Mesendoderm (in vitro differentiated cells): ENCODE measurements at regions not wholly inside any gene's neighbourhood (a gene's known extent, or its start where the extent isn't known, plus 50 kb on each side); places are given as distances from the start of the nearest gene placed in this dataset.

Source experiments
- DNase-seq: peaks from one replicate; pipeline ENCODE4 v3.0.0; 2013
- H2AK5ac ChIP-seq: 2 replicates; pipeline ENCODE4 v1.6.1; 2013; ENCODE audit warnings: low read length, inconsistent platforms
- H2BK120ac ChIP-seq: 2 replicates; pipeline ENCODE4 v1.6.1; 2013; ENCODE audit warnings: low read depth, mild to moderate bottlenecking, low read length, moderate library complexity, mixed read lengths
- H2BK15ac ChIP-seq: replicated peaks from 2 replicates; pipeline ENCODE4 v1.6.1; 2013; ENCODE audit warnings: low read depth, mild to moderate bottlenecking, moderate library complexity
- H2BK5ac ChIP-seq: 2 replicates; pipeline ENCODE4 v1.6.1; 2013; ENCODE audit warnings: low read length, inconsistent platforms
- H3K18ac ChIP-seq: 2 replicates; pipeline ENCODE4 v1.6.1; 2013; ENCODE audit warnings: mild to moderate bottlenecking, low read length, mixed read lengths
- H3K23ac ChIP-seq: one replicate; pipeline ENCODE4 v1.6.1; 2013; ENCODE audit warnings: low read length
- H3K27ac ChIP-seq: 2 replicates; pipeline ENCODE4 v1.5.1; 2013; ENCODE audit warnings: low read depth, mild to moderate bottlenecking, inconsistent platforms, low read length, moderate library complexity
- H3K27me3 ChIP-seq: 2 replicates; pipeline ENCODE4 v1.6.1; 2013; ENCODE audit warnings: low read length, control low read depth, mild to moderate bottlenecking, inconsistent platforms; ENCODE audit not compliant: insufficient read depth, poor library complexity
- H3K36me3 ChIP-seq: 2 replicates; pipeline ENCODE4 v1.6.1; 2013; ENCODE audit warnings: low read length, inconsistent platforms; ENCODE audit not compliant: control insufficient read depth, insufficient read depth
- H3K4ac ChIP-seq: one replicate; pipeline ENCODE4 v1.6.1; 2013; ENCODE audit warnings: low read depth, mild to moderate bottlenecking, low read length, moderate library complexity
- H3K4me1 ChIP-seq: 2 replicates; pipeline ENCODE4 v1.6.1; 2013; ENCODE audit warnings: low read depth, low read length, inconsistent platforms; ENCODE audit not compliant: control insufficient read depth
- H3K4me2 ChIP-seq: 2 replicates; pipeline ENCODE4 v1.6.1; 2013; ENCODE audit warnings: low read length
- H3K4me3 ChIP-seq: 2 replicates; pipeline ENCODE4 v1.5.1; 2013; ENCODE audit warnings: mild to moderate bottlenecking, low read length
- H3K56ac ChIP-seq: one replicate; pipeline ENCODE4 v1.6.1; 2013; ENCODE audit warnings: low read length
- H3K79me1 ChIP-seq: 2 replicates; pipeline ENCODE4 v1.6.1; 2013; ENCODE audit warnings: low read length, inconsistent platforms
- H3K79me2 ChIP-seq: 2 replicates; pipeline ENCODE4 v1.6.1; 2013; ENCODE audit warnings: mild to moderate bottlenecking, low read length; ENCODE audit not compliant: control insufficient read depth, insufficient read depth
- H3K9ac ChIP-seq: 2 replicates; pipeline ENCODE4 v1.6.1; 2013; ENCODE audit warnings: low read length, inconsistent platforms
- H4K5ac ChIP-seq: one replicate; pipeline ENCODE4 v1.6.1; 2013; ENCODE audit warnings: low read length
- H4K8ac ChIP-seq: one replicate; pipeline ENCODE4 v1.6.1; 2013; ENCODE audit warnings: low read depth, mild to moderate bottlenecking, control low read depth, low read length, moderate library complexity
- WGBS: extraction: QIAGEN DNeasy Blood & Tissue Kit; methylation state at CpG from one replicate; pipeline ENCODE4 v1.1.7; 2013; ENCODE audit warnings: low lambda C conversion rate, missing lambda C conversion rate; ENCODE audit not compliant: insufficient coverage; ENCODE audit errors: extremely low coverage; 5-methylcytosine and 5-hydroxymethylcytosine counted together

DNA sequence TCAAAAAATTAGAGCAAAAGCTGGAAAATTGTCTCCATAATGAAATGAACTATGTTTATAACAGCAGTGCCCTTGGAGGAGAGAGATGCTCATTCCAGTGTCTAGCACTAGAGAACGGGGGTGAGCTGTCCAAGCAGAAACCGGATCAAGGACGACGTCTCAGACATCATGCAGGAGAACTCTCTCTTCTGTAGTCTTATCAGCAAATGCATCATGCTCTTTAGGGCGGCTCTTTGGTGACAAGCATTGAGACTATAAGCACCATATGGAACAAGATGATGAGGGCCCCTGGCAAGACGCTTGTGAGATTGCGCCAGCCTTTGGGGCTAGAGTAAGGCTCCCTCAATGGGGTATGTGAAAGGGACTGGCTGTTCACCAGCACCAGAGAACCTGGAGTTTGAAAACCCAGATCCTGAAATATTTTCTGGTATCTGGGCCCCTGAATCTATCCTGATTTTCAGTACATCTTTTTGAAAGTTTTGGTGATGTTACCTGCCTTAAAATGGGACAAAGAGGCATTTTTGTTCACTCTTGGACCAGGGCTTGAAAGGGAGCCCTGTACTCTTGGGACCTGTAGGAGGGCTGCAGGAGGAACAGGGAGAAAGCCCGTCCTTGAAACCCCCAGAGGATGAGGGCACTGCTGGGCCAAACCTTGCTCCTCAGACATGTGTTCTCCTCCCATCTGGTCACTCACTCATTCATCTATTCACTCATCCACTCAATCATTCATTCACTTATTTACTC lies 127.6 kb downstream of the TTLL2 start:
- no peak overlapping the region for H3K23ac ChIP-seq
- H3K79me2 ChIP-seq, result no peaks in the 10 kb centered on the region
- H3K56ac ChIP-seq, result no peak overlapping the region
- no peak overlapping the region for H4K8ac ChIP-seq
- no peak overlapping the region for H2BK120ac ChIP-seq
- no peak overlapping the region for H2AK5ac ChIP-seq
- no peaks in the 10 kb centered on the region for H3K27me3 ChIP-seq
- H3K18ac ChIP-seq, result no peak overlapping the region
- H2BK5ac ChIP-seq, result no peak overlapping the region
- H3K27ac ChIP-seq, result no peak overlapping the region
- H3K9ac ChIP-seq, result no peak overlapping the region
- H3K79me1 ChIP-seq, result no peaks in the 10 kb centered on the region
- WGBS, result no CpG with 5 or more reads among the region's 8 CpGs
- H3K4me1 ChIP-seq, result no peaks in the 10 kb centered on the region
- H3K36me3 ChIP-seq, result no peaks in the 10 kb centered on the region
- no peak for DNase-seq
- no peak overlapping the region for H3K4ac ChIP-seq
- no peak overlapping the region for H3K4me2 ChIP-seq
- no peak overlapping the region for H3K4me3 ChIP-seq
- no peak overlapping the region for H4K5ac ChIP-seq
- no peak overlapping the region for H2BK15ac ChIP-seq

GRCh38 chr6:167453082-167453446 lies 128.2 kb downstream of the TTLL2 start:
- H2AK5ac ChIP-seq, result no peak overlapping the region
- H3K4me3 ChIP-seq, result no peak overlapping the region
- H3K4ac ChIP-seq, result no peak overlapping the region
- no peak overlapping the region for H4K8ac ChIP-seq
- no peak for DNase-seq
- no peak overlapping the region for H2BK5ac ChIP-seq
- no peaks in the 10 kb centered on the region for H3K79me1 ChIP-seq
- no peaks in the 10 kb centered on the region for H3K27me3 ChIP-seq
- H3K4me2 ChIP-seq, result no peak overlapping the region
- H3K56ac ChIP-seq, result no peak overlapping the region
- H2BK120ac ChIP-seq, result no peak overlapping the region
- H3K18ac ChIP-seq, result no peak overlapping the region
- H2BK15ac ChIP-seq, result no peak overlapping the region
- H3K9ac ChIP-seq, result no peak overlapping the region
- H3K4me1 ChIP-seq, result no peaks in the 10 kb centered on the region
- H3K79me2 ChIP-seq, result no peaks in the 10 kb centered on the region
- WGBS, result 100% methylated on average over 2 of the region's 4 CpGs
- no peaks in the 10 kb centered on the region for H3K36me3 ChIP-seq
- no peak overlapping the region for H3K23ac ChIP-seq
- no peak overlapping the region for H3K27ac ChIP-seq
- H4K5ac ChIP-seq, result no peak overlapping the region

GRCh38 chr6:167454003-167454402 lies 129.1 kb downstream of the TTLL2 start:
- Histone ChIP-seq H3K4me2 (no peak overlapping the region), H3K27ac (no peak overlapping the region), H3K9ac (no peak overlapping the region), H3K79me2 (no peaks in the 10 kb centered on the region), H4K5ac (no peak overlapping the region), H2AK5ac (no peak overlapping the region), H4K8ac (no peak overlapping the region), H3K4ac (no peak overlapping the region), H3K36me3 (no peaks in the 10 kb centered on the region), H3K4me3 (no peak overlapping the region), H2BK15ac (no peak overlapping the region), H2BK120ac (no peak overlapping the region), H3K18ac (no peak overlapping the region), H3K79me1 (no peaks in the 10 kb centered on the region), H3K4me1 (no peaks in the 10 kb centered on the region), H3K56ac (no peak overlapping the region), H3K27me3 (no peaks in the 10 kb centered on the region), H3K23ac (no peak overlapping the region), H2BK5ac (no peak overlapping the region)
- DNase-seq, result no peak

- Histone ChIP-seq H3K27ac (no peak overlapping the region), H4K5ac (no peak overlapping the region), H3K23ac (no peak overlapping the region), H3K56ac (no peak overlapping the region), H3K18ac (no peak overlapping the region), H3K79me1 (no peaks in the 10 kb centered on the region), H3K9ac (no peak overlapping the region), H2BK120ac (no peak overlapping the region), H2AK5ac (no peak overlapping the region), H3K4me3 (no peak overlapping the region), H4K8ac (no peak overlapping the region), H3K79me2 (no peaks in the 10 kb centered on the region), H3K27me3 (no peaks in the 10 kb centered on the region), H2BK5ac (no peak overlapping the region), H3K4ac (no peak overlapping the region), H3K4me1 (no peaks in the 10 kb centered on the region), H3K4me2 (no peak overlapping the region), H2BK15ac (no peak overlapping the region), H3K36me3 (no peaks in the 10 kb centered on the region)
- WGBS, result no CpG with 5 or more reads among the region's 4 CpGs
- DNase-seq, result no peak
Measured at GRCh38 chr6:167455371-167455770, 130.5 kb downstream of the TTLL2 start.

- Histone ChIP-seq H3K4me1 (no peaks in the 10 kb centered on the region), H3K18ac (no peak overlapping the region), H3K79me2 (no peaks in the 10 kb centered on the region), H2AK5ac (no peak overlapping the region), H3K56ac (no peak overlapping the region), H3K23ac (no peak overlapping the region), H3K36me3 (no peaks in the 10 kb centered on the region), H4K5ac (no peak overlapping the region), H2BK15ac (no peak overlapping the region), H3K9ac (no peak overlapping the region), H3K4me2 (no peak overlapping the region), H3K27ac (no peak overlapping the region), H3K4me3 (no peak overlapping the region), H3K79me1 (no peaks in the 10 kb centered on the region), H4K8ac (no peak overlapping the region), H2BK120ac (no peak overlapping the region), H2BK5ac (no peak overlapping the region), H3K27me3 (no peaks in the 10 kb centered on the region), H3K4ac (no peak overlapping the region)
- no peak for DNase-seq
- WGBS, result no CpG with 5 or more reads among the region's 12 CpGs
Measured at GRCh38 chr6:167462514-167463312, 137.8 kb downstream of the TTLL2 start.
